Stimulated activated CD8-positive, alpha-beta memory T cell treated with anti-CD3 and anti-CD28 coated beads, Interleukin-12 subunit alpha, Interleukin-12 subunit beta, amount 100 ng/mL, for 1 hour (primary cell): ENCODE measurements at regions not wholly inside any gene's neighbourhood (a gene's known extent, or its start where the extent isn't known, plus 50 kb on each side); places are given as distances from the start of the nearest gene placed in this dataset.

Experiments used
- DNase-seq: peaks from one replicate; pipeline ENCODE4 v3.0.0-alpha.2; 2020; ENCODE audit warnings: low read depth

DNA sequence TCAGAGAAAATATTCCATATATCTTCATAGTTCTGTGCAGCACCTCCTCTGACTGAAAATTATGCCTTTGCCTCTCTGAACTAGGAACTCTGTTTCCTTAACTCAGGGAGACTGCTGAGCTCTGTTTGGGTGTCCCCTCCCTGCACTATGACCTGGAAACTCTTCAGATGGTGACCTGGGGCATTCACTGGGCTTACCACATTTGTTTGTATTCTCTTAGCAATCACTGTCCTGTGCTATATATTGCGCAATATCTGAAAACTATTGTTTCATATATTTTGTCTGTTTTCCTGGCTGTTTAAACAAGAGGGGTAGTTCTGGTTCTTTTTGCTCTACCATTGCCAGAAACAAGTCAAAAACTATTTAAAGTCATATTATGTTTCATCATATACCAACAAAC lies 181.8 kb upstream of the KIAA1217 start:
- no peak for DNase-seq

DNA sequence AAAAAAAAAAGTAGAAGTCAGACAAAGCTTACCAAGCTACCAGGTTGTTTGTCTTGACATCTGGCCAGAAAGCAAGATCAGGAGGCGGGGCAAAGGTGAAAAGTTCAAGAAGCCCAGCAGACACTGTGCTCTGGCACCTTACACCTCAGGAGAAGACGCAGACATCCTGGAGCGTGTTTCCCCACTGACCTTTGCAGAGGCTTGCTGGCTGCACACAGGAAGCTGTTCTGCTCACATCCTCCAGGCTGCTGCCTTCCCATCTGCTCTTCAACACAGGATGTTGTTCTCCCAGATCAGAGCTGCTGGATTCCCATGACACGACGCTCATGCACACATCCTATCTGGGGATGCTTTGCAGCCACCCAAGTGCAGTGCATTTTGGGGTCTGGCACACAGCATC lies 174.4 kb upstream of the KIAA1217 start:
- no peak for DNase-seq

DNA sequence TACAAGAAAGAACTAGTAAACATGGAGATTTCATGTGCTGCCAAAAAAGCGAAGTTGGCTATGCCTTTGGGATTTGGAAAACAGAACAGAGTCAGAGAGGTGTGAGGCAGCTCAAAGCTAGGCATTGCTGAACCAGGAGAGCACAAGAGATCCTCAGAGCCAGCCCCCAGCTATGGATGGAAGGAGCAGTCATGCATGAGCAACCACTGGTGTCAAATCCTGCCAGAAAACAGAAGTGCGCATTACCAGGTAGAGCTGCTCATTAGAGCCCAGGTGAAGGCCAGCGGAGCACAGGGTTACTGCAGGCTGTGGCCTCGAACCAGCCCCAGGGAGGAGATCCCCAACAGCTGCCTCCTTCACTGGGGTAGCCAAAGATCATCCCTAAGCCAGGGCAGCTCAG lies 173.2 kb upstream of the KIAA1217 start:
- no peak for DNase-seq

DNA sequence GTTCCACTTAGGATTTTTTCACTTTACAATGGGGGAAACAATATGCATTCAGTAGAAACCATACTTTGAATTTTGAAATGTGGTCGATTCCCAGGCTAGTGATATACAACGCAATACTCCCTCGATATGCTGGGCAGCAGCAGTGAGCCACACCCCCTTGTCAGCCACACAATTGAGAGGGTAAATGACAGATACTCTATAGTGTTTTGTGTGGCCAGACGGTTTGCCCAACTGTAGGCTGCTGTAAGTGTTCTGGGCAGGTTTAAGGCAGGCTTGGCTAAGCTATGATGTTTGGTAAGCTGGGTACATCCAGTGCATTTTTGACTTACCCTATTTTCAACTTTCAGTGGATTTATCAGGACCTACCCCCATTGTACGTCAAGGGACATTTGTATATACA lies 169.6 kb upstream of the KIAA1217 start:
- no peak for DNase-seq

DNA sequence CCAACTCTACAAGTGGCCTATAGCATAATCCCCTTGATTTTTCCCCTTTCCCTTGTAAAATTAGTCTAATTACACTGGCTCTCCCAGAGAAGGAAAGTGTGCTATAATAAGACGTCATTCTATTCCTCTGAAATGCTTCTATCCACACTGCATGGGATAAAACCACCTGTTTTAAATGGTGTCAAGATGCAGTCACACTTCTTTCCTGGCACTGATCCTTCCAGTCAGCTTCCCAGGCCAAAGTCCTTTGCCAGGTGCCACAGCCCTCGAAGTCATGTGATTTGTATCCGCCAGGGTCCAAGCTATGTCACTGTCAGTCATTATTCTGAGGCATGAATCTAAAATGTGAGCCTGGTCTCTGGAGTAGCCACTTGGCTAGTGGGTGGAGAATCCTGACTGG lies 169.0 kb upstream of the KIAA1217 start:
- no peak for DNase-seq

DNA sequence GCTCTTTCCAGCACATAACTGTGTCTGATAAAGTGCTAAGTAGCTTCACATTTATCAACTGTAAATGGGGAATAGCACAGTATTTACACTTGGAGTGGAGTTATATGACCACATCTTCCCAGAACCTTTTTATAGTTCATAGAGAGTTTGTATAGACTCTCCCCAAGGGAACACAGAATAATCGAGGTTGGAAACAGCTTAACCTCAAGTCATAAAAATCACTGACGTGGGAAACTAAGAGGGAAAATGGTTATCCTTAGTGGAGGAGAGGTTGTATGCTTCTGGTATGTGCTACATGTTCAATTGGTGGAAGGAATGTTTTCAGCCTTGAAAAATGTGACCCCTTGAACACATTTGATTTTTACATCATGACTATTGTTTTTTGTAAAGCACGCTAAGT lies 167.9 kb upstream of the KIAA1217 start:
- DNase-seq: no peak

DNA sequence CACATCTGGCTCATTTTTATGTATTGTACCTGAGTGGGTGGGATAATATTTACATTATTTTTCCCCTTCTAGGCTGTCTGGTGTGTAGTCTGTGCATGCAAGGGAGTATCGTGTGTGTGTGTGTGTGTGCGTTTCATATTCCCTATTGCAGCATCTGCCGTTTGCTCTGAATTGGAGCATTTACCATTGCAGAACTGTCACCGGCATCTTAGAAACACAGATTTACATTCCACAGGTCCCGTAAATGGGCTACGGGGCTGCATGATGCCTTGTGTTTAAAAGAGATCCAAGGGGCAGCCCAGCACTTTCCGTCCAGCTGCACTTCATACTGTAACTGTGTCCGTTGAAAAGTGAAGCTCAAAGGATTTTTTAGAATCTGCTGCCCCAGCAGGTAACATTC lies 167.1 kb upstream of the KIAA1217 start:
- DNase-seq: no peak

DNA sequence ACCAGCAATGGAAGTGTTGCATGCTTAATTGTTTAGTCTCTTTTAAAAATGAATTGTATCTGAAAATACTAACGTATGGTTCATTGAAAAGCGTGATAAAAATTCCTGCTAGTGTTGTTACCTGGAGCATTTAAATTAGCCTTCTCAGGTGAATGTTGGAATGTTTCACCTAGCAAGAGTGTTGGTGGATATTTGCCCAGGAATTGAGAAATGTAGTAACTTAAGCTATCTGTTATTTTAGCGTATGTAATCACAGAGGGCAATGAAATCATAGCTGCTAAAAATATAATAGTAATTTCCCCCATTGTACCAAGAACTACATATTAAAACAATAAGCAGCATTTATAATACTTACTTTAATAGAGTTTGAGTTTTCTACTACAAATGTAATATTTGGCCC lies 166.1 kb upstream of the KIAA1217 start:
- no peak for DNase-seq

DNA sequence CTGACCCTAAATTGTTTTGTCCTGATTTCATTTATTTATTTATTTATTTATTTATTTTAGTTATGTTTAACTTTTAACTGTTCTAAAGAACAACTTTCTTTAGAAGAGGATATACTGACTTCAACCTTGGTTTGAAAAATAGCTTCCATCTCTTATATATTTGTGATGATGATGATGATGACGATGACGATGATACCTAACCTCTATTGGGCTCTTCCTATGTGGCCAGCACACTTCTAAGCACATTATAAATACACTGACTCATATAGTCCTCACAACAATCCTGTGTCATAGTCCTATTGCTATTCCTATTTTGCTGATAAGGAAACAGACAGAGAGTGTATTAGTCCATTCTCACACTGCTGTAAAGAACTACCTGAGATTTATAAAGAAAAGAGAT lies 162.9 kb upstream of the KIAA1217 start:
- no peak for DNase-seq

DNA sequence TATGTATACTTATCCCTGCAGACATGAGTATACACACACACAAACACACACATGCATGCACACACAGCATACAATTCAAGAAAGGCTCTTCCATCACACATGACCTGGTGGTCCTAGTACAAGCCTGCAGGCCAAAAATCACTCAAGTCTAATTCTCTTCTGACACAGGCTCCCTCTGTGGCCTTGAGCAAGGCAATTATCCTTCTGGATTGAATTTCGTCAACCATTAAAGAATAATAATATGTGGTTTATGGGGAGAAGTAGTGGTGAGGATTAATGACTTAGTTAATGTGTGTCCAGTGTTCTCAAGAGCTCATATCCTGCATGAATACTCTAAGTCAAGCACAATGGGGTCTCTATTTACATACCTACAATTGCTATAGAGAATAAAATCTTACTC lies 161.8 kb upstream of the KIAA1217 start:
- no peak for DNase-seq

DNA sequence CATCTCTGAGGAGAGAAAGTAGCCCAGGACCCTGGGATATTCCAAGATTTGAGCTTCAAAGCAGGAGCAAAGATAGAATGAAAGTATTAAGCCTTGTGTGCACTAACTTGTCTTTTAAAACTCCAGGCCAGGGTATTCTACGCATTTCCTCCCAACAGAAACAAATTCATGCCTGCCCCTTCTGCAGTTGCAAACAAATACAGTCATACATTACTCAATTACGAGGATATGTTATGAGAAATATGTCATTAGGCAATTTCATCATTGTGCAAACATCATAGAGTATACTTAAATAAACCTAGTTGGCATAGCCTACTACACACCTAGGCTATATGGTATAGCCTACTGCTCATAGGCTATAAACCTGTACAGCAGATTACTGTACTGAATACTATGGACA lies 154.5 kb upstream of the KIAA1217 start:
- DNase-seq: no peak

DNA sequence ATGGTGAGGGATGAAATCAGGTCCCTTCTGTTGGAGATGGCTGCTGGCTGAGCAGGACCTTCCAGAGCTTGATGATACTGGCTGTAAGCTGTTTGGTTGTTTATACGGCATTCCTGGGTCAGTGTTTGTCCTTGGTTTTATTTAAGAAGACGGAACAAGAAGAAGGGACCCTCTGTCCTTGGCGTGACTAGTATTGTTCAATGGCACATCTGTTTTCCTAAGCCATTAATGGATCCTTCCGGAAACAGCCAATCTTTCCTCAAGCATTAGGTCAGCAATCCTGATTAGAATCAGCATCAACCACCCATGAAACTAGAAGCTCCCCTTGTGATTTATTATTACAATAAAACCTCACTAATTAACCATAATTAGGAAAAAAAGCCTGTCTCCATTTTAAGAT lies 128.7 kb upstream of the KIAA1217 start:
- no peak for DNase-seq

DNA sequence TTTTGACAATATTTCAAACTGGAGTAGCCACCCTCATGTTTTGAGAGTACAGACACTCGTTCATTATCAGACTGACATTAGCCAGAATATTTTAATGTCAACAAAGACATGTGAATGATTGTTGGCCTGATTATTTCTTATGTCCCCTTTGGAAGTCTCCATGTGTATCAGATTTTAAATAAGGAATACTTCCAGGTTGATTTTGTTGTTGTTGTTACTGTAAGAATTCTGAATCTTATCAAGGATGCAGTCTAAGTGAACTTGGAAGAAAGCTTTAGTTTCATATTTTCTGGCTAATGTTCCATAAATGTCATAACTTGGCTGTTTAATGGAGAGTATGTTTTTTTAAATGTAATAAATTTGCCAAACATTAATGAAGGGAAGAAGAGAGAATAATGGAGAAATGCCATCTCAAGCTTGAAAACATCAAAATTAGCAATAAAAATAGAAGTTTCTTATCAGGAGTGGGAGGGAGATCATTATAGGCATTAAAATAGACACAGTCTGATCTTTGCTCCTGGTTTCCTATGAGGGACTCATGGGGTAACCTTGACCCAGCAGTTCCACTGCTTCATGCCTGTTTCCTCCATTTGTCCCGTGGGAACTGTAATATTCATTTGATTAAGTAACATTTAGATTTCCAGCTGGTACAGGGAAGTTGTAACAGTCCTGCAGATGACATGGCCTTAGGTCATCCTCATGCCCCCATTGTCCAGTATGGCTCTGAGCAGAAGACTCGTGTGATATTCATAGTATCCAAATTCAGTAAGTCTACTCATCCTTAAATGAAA lies 122.4 kb upstream of the KIAA1217 start:
- DNase-seq: no peak

DNA sequence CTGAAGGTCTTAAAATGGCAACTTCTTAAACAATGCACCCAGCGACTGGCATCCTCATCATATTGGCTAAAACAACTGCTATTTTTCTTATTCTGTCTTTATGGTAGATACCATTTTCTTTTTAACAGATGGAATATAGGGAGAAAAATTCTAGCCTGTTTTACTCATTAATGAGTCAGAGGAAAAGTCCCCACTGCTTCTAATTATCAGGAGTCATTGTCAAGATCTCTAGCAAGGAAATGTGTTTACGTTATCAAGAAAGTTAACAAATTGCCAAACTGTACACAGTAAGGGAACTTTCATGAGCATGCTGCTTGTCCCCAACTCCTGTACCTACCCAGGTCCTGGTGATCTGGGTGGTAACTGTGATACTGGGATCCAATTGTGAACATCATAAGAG lies 117.7 kb upstream of the KIAA1217 start:
- no peak for DNase-seq

DNA sequence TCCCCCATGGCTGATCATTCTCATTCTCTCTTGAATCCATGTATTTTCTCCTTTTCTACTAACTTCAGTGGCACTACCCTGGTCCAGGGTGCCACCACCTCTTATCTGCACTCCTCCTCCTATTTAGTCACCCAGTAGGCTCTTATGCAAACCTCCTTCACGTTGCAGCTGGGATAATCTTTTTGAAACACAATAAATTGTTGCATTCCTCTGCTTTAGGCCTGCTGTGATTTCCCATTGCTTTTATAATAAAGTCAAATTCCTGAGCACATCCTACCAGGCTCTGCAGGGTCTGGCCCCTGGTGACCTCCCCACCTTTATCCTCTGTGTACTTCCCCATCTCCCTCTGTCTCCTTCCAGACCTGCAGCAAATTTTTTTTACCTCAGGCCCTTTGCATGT lies 112.7 kb upstream of the KIAA1217 start:
- no peak for DNase-seq

DNA sequence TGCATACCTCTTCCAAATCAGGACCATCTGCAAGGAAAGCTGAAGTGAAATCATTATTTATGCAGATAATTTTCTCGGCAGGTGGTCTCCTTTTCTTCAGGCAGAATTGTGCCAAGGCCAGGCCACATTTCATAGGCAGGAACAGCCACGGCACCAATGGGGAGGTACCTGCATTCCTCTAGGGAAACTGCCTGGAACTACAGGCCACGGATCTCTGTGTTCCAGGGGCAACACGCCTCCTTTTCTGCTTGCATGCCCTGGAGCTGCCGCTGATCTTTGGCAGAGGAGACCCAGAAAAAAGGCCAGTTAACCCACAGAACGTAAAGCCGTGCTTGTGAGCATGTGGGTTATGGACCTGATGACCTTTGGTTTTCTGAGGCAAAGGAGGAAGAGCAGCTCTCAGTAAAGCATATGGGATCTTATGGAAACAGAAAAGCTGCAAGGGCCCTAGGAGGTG lies 111.2 kb upstream of the KIAA1217 start:
- no peak for DNase-seq

DNA sequence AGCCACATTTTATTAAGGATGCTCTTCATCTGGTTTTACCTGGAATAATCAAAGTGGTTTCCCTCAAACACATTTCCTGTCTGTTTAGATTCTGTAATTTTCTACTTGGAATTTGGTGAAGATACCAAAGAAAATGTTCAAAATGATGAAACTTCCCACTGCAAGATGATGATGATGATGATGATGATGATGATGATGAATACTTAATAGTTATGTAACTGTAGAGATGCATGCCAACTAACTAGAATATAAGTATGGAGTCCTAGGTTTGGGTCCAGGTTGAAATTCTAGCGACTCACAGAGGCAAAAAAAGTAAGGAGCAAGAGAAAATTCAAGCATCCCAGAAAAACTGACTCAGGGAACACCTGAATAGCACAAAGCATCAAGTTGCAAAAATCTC lies 104.0 kb upstream of the KIAA1217 start:
- DNase-seq: no peak

DNA sequence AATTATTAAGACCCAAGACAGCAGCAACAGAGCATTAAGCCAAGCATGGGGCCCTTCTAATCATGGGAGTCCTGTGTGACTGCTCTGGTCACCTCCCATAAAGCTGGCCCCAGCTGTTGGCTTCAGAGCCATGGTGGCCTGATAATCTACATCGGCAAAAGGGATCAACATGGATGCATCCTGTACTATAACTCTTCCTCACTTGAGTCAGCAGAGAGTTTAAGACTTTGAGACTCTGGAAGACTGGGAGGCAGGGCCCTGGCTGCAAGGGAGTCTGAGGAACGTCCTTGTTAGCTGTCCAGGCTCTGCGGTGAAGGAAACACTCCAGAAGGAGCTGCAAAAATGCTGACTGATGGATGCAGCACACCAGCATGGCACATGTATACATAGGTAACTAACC lies 95.0 kb upstream of the KIAA1217 start:
- no peak for DNase-seq

DNA sequence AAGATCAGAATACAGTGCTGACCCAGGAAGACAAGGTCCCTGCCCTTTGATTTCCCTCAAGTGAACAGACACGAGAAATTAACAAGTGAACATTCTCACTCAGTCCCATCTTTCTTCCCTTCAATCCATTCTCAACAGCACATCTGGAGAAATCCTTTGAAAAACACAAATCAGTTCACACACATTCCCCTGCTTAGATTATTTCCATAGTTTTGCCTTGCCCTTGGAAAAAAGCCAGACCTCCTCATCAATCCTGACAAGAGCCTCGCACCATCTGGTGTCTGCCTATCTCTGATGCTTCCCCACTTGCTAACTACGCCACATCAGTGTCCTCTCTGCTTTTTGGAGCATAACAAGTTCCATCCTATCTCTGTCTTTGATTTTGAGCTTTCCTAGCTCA lies 94.4 kb upstream of the KIAA1217 start:
- DNase-seq: no peak

DNA sequence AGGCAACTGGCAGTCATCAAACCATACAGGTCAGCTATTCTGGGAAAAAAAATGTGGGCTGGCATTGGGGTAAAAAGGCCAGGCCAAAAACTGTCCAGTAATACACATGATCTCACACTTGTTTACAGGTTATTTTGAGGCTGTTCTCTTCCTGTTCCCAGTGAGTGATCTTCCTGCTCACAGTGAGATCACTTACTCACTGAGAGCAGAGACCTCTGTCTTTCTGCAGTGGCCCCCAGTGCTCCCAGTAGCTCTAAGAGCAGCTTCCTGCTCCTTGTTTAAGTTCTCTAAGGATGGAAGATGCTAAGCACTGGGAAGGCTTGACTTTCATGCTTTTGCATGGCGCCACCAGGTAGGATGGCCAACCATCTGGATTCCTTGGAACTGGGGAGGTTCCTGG lies 93.5 kb upstream of the KIAA1217 start:
- DNase-seq: no peak

DNA sequence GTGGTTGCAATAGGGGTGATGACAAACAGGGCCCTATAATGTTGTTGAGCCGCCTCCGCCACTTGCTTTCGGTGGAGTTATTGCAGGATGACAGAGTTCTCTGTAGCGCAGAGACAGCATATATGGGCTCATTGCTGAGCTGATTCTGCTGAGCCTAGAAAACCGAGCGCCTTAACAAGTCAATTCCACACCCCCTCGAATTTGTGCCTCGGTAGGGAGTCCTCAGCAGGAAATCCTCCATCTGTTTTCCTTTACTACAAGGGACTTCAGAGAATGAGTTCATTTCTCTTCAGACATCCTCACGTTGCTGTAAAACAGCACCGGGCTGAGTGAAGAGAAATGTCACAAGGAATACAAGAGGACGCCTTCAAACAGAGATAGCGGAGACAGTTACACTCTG lies 90.7 kb upstream of the KIAA1217 start:
- DNase-seq: no peak

DNA sequence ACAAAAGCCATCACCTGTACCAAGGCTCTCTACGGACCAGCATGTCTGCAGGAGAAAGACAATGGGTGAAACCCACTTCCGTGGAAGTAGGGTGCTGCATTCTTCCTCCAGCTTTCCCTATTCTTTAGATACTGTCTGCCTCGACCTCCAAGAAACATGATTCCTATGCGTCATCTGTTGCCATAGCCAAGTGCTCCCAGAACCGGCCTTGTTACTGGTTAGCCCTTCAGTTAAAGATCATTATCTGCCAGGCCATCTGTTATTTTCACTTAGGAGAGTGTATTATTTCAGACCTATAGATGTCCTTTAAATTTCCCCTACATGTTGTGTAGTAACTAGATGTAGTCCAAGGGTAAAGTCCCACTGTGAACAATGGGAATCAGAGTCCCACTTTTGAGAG lies 89.0 kb upstream of the KIAA1217 start:
- DNase-seq: no peak

DNA sequence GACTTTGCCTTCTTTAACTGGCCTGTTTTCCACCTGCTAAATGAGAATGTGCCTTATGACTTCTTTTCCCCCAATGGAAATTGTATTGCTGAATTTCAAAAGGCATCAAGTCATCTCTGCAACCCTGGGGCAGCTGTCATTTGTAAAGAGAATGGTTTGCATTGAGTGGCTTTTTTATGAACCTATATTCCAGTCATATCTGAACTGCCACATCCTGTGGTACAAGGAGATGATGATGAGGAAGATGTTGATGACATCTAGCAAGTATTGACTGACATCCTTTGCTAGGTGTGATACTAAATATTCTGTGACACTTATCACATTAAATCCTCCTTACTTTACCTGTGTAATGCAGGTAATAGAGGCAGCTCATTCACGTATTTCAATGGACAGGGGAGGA lies 88.3 kb upstream of the KIAA1217 start:
- DNase-seq: no peak

DNA sequence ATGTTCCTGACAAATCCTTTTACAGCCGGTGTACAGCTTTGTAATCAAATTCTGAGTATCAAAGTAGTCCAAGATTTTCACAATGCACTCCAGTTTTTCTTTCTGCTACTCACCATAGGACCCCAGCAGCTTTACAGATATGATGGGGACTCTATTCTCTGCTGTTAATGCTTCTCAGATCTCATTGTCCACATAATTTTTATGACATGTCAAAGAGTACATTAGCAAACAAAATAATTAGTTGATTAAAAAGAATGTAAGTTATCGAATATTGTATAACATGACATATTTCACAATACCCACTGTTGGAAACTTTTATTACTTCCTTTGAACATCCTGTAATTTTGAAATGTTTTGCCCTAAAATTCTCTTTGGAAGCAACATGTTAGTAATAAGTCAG lies 81.4 kb upstream of the KIAA1217 start:
- no peak for DNase-seq
